ENCODE measurements at regions not wholly inside any gene's neighbourhood (a gene's known extent, or its start where the extent isn't known, plus 50 kb on each side); places are given as distances from the start of the nearest gene placed in this dataset.

DNA sequence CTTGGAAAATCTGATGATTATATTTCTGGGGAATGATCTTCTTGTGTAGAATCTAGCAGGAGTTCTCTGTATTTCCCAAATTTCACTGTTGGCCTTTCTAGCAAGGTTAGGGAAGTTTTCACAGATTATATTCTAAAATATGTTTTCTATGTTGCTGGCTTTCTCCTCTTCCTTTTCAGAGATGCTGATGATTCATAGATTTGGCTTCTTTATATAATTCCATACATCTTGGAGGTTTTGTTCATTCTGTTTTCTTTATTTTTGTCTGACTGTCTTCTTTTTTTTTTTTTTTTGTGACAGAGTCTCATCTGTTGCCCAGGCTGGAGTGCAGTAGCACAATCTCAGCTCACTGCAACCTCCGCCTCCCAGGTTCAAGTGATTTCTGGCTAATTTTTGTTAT is 957.9 kb upstream of the SLIT2 start:
- TF ChIP-seq POLR2AphosphoS5 (IDR thresholded peaks at IDR 0.05; ENCODE audit: low read depth, low read length), result no peak
- TF ChIP-seq, protein P1, sequence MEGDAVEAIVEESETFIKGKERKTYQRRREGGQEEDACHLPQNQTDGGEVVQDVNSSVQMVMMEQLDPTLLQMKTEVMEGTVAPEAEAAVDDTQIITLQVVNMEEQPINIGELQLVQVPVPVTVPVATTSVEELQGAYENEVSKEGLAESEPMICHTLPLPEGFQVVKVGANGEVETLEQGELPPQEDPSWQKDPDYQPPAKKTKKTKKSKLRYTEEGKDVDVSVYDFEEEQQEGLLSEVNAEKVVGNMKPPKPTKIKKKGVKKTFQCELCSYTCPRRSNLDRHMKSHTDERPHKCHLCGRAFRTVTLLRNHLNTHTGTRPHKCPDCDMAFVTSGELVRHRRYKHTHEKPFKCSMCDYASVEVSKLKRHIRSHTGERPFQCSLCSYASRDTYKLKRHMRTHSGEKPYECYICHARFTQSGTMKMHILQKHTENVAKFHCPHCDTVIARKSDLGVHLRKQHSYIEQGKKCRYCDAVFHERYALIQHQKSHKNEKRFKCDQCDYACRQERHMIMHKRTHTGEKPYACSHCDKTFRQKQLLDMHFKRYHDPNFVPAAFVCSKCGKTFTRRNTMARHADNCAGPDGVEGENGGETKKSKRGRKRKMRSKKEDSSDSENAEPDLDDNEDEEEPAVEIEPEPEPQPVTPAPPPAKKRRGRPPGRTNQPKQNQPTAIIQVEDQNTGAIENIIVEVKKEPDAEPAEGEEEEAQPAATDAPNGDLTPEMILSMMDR (IDR thresholded peaks at IDR 0.05), result no peak
- TF ChIP-seq SIN3A (IDR thresholded peaks at IDR 0.05; ENCODE audit: borderline replicate concordance, insufficient read depth, low read depth, low read length), result no peak
- TF ChIP-seq TCF7L2 (IDR thresholded peaks at IDR 0.05; ENCODE audit: low read depth, low read length), result no peak
- TF ChIP-seq, protein P2, sequence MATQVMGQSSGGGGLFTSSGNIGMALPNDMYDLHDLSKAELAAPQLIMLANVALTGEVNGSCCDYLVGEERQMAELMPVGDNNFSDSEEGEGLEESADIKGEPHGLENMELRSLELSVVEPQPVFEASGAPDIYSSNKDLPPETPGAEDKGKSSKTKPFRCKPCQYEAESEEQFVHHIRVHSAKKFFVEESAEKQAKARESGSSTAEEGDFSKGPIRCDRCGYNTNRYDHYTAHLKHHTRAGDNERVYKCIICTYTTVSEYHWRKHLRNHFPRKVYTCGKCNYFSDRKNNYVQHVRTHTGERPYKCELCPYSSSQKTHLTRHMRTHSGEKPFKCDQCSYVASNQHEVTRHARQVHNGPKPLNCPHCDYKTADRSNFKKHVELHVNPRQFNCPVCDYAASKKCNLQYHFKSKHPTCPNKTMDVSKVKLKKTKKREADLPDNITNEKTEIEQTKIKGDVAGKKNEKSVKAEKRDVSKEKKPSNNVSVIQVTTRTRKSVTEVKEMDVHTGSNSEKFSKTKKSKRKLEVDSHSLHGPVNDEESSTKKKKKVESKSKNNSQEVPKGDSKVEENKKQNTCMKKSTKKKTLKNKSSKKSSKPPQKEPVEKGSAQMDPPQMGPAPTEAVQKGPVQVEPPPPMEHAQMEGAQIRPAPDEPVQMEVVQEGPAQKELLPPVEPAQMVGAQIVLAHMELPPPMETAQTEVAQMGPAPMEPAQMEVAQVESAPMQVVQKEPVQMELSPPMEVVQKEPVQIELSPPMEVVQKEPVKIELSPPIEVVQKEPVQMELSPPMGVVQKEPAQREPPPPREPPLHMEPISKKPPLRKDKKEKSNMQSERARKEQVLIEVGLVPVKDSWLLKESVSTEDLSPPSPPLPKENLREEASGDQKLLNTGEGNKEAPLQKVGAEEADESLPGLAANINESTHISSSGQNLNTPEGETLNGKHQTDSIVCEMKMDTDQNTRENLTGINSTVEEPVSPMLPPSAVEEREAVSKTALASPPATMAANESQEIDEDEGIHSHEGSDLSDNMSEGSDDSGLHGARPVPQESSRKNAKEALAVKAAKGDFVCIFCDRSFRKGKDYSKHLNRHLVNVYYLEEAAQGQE (IDR thresholded peaks at IDR 0.05; ENCODE audit: insufficient read depth in 1 of 2, low read depth in 2 of 2, low read length in 1 of 2), result no peak
- Histone ChIP-seq H3K9me3 (ENCODE audit: control insufficient read depth, insufficient read depth, low read depth, low read length) (no peaks in the 10 kb centered on the region), H3K27me3 (ENCODE audit: control insufficient read depth, insufficient read depth, low read length) (no peaks in the 10 kb centered on the region), H3K36me3 (ENCODE audit: control insufficient read depth, insufficient read depth, low read length) (no peaks in the 10 kb centered on the region), H3K27ac (ENCODE audit: low read length) (no peak overlapping the region), H3K4me3 (ENCODE audit: low read depth in 2 of 2, low read length in 2 of 2) (no peak overlapping the region), H3K4me1 (ENCODE audit: control insufficient read depth, insufficient read depth, low read length) (no peaks in the 10 kb centered on the region)
- no peak for ATAC-seq
- intact Hi-C loops (cut with micrococcal nuclease; ENCODE audit: unreplicated experiment), result no loop called here
- POLR2A ChIA-PET, result no interaction called here
- CTCF ChIA-PET, result no interaction called here
- BruUV-seq (replicated peaks), result no TSS peak
- no peak for DNase-seq (ENCODE audit: low read depth, low spot score)
- in situ Hi-C loops (cut with HindIII; ENCODE audit: low pct_unique_long_range_greater_than_20kb, low sequenced_read_pairs), result no loop called here

DNA sequence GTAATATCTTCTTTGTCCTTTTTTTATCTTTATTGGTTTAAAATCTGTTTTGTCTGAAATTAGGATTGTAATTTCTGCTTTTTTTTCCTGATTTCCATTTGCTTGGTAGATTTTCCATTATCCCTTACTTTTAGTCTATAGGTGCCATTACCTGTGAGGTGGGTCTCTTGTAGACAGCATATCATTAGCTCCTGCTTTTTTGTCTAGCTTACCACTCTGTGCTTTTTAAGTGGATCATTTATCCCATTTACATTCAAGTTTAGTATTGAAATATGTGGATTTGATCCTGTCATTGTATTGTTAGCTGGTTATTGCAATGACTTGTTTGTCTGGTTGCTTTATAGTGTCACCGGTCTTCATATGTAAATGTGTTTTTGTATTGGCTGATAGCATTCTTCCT is 958.6 kb upstream of the SLIT2 start:
- ChIA-PET CTCF (no interaction called here), POLR2A (no interaction called here)
- H3K4me1 ChIP-seq (ENCODE audit: control insufficient read depth, insufficient read depth, low read length), result no peaks in the 10 kb centered on the region
- H3K9me3 ChIP-seq (ENCODE audit: control insufficient read depth, insufficient read depth, low read depth, low read length), result no peaks in the 10 kb centered on the region
- in situ Hi-C loops (cut with HindIII; ENCODE audit: low pct_unique_long_range_greater_than_20kb, low sequenced_read_pairs) (no loop called here), intact Hi-C loops (cut with micrococcal nuclease; ENCODE audit: unreplicated experiment) (no loop called here)
- H3K27me3 ChIP-seq (ENCODE audit: control insufficient read depth, insufficient read depth, low read length), result no peaks in the 10 kb centered on the region
- TF ChIP-seq SIN3A (IDR thresholded peaks at IDR 0.05; ENCODE audit: borderline replicate concordance, insufficient read depth, low read depth, low read length), result no peak
- no peak for TF ChIP-seq TCF7L2 (IDR thresholded peaks at IDR 0.05; ENCODE audit: low read depth, low read length)
- TF ChIP-seq, protein P2 (IDR thresholded peaks at IDR 0.05; ENCODE audit: insufficient read depth in 1 of 2, low read depth in 2 of 2, low read length in 1 of 2), result no peak
- TF ChIP-seq, protein P1 (IDR thresholded peaks at IDR 0.05), result no peak
- TF ChIP-seq POLR2AphosphoS5 (IDR thresholded peaks at IDR 0.05; ENCODE audit: low read depth, low read length), result no peak
- H3K36me3 ChIP-seq (ENCODE audit: control insufficient read depth, insufficient read depth, low read length), result no peaks in the 10 kb centered on the region
- H3K4me3 ChIP-seq (ENCODE audit: low read depth in 2 of 2, low read length in 2 of 2), result no peak overlapping the region
- BruUV-seq (replicated peaks), result no TSS peak
- ATAC-seq (no peak), DNase-seq (ENCODE audit: low read depth, low spot score) (no peak)
- no peak overlapping the region for H3K27ac ChIP-seq (ENCODE audit: low read length)

Data from Panc1 (cell line).